GM12874 (cell line): ENCODE measurements at regions not wholly inside any gene's neighbourhood (a gene's known extent, or its start where the extent isn't known, plus 50 kb on each side); places are given as distances from the start of the nearest gene placed in this dataset.

ENCODE experiments used
- TF ChIP-seq, protein P1 (sequence below): IDR thresholded peaks from 2 replicates; pipeline ENCODE4 v1.5.1; 2011; ENCODE audit warnings: low read depth, mild to moderate bottlenecking, control low read depth, low read length, moderate library complexity; ENCODE audit not compliant: insufficient read depth

DNA sequence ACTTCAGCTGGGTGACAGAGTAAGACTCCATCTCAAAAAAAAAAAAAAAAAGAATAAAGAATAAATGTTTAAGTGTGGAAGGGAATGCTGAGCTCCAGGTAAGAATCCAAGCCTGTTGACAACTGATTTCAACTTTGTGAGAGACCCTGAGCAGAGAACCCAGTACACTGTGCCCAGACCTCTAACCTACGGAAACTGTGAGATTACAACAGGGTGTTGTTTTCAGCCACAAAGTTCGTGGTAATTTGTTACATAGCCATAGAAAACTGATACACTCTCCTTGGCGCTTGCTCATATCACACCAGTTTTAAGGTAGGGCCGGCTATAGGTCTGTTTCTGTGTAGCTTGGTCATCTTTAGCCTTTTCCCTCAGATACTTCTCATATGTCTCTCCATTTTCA, 98.4 kb upstream of the PAPOLG start:
- TF ChIP-seq, protein P1, sequence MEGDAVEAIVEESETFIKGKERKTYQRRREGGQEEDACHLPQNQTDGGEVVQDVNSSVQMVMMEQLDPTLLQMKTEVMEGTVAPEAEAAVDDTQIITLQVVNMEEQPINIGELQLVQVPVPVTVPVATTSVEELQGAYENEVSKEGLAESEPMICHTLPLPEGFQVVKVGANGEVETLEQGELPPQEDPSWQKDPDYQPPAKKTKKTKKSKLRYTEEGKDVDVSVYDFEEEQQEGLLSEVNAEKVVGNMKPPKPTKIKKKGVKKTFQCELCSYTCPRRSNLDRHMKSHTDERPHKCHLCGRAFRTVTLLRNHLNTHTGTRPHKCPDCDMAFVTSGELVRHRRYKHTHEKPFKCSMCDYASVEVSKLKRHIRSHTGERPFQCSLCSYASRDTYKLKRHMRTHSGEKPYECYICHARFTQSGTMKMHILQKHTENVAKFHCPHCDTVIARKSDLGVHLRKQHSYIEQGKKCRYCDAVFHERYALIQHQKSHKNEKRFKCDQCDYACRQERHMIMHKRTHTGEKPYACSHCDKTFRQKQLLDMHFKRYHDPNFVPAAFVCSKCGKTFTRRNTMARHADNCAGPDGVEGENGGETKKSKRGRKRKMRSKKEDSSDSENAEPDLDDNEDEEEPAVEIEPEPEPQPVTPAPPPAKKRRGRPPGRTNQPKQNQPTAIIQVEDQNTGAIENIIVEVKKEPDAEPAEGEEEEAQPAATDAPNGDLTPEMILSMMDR: no peak

DNA sequence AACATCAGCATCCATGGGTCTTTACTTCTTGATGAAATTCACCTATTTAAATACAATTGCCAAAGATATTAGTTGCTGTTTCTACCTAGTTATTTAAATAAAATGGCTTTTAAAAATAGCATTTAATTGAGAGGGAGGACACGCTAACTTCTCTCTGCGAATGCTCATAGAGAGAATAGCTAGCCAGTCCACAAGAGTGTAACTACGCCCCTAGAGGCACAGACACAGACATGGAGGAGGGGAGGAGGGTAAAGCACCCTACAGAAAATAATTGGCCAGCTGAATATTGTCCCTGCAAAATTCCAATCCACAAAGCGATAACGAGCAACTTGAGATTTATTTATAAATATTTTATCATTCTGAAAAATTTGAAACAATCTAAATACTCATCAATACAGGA, 97.0 kb upstream of the PAPOLG start:
- TF ChIP-seq, protein P1: 0 out of 2 replicates have a peak, but pooled peaks have one; percentile 14

DNA sequence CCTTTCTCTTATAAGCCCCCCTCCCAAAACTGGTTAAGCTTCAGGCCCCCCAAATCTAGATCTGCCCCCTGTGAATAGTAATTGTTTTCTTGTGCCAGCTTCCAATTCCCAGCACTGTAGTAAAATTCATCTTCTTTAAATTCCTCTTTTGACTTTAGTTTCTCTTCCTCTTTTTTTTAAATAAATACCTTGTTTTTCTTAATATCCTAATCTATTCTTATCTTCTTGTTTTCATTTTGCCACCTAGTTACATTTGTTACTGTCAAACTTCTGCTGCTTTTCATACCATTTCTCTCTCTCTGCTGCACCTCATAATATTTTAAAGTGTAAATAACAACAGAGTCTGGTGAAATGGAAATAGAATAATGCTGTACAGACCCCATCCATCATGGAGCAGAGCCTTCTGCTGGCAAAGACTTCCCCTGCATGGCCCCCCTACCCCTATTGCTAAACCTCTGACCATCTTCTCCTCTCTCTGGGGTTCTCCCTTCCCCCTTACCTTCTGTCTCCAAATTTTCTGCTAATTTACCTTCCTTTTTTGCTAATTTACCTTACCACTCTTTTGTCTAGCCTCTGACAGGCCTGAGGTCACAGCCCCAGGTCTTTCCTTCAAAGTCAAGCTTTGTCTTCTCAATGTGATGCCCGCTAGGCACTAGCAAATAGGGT, 94.9 kb upstream of the PAPOLG start:
- TF ChIP-seq, protein P1: no peak

DNA sequence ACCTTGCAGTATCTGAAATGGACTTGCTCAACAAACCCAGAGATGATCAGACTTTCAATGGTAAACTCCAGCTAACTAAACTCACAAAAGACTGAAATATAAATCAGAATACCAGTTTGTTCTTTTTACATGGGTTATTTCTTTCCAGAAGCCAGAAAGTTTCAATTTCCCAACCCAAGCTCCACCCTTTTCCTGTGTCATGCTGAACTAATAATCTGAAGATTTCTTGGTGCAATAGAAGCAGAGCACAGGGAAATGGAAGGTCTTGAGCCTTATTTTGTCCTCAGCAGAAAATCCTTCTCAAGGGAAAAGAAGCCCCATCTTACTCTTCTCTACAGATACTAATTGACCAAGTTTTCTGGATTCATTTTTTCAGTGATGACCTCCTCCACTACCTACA, 93.3 kb upstream of the PAPOLG start:
- TF ChIP-seq, protein P1: no peak

DNA sequence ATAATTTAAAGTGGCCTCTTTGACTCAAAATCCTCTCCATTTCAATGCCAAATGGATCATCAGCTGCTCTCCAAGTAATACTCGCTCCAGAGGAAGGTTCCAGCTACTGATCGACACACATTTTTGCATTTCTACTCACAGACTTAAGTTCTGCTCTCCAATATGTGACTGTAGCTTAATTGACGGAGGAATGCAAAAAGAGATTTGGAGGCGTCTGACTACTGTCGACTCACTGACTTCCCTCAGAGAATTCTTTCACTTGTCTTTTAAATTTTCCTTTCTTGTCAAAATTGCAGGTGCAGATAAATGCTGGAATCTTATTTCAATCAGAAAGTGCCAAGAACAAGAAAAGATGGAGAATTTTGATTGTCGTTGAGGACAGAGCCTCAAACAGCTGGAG, 84.1 kb upstream of the PAPOLG start:
- TF ChIP-seq, protein P1: no peak

DNA sequence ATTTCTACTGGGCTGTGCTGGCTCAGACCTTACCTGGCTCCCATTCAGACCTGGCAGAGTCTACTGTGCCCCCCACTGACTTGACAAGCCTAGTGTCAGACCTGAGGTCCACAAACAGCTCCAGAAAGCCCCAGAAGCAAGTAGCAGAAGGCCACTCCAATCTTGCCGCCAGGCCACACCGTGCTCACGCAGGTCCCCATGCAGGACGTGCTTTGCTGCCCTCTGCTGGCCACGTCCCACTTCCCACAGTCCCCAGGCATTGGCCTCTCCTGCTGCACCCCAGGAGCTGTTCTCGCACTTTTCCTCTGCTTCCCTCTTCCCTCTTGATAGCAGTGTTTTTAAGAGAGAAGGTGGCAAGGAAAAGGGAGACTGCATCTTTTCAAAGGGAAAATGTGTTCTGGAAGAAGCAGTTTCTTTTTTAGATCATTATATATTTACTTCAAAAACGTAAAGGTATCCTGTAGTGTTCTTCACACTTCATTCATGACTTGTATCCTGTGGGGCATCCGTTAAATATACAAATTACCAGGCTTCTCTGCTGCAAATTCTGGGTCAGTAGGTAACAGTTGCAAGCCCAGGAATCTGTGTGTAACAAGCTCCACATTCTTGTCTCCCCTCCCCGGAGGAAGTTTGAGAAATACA, 81.4 kb upstream of the PAPOLG start:
- TF ChIP-seq, protein P1: peak; percentile 99

DNA sequence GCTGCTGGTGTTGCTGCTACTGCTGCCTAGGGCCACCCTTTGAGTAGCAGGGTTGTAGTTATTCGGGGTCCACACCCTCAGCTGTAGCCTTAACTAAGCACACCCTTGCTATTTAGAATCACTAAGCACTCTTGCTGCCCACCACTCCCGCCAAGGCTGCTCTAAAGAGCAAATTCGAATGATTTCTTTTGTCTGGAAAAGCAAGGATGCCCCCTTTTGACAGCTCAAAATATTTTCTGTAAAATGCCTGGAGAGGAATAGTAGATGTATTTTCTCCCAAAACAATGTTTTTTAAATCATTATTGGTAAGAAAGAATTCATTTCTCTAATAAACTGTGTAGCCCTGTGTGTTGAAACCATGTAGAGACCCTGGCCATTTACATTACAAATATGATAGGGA, 80.8 kb upstream of the PAPOLG start:
- TF ChIP-seq, protein P1: no peak
